GM11168 (cell line): ENCODE measurements at regions not wholly inside any gene's neighbourhood (a gene's known extent, or its start where the extent isn't known, plus 50 kb on each side); places are given as distances from the start of the nearest gene placed in this dataset.

Experiments
- in situ Hi-C: fragments of 300-500 bp; cut with MboI; formaldehyde crosslinking; loops from one replicate; pipeline ENCODE4 v1.12.0; 2022; ENCODE audit warnings: low sequenced_read_pairs; ENCODE audit not compliant: unreplicated experiment

DNA sequence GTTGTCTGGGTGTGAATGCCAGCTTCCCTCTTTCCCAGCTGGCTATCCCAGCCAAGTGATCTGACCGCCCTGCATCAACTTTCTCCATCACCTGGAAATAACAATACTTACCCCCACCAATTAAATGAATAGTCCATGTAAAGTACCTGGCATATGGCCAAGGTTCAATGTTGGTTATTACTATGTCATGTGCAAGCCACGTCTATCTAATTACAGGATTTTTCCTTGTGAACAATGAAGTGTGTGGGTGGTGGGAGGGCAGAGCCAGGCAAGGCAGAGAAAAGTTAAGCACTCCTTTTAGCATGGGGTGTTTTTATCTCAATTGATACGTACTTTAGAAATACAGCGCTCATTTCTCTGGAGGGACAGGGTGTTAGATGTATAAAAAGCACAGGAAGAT lies 121.1 kb downstream of the NHLRC3 start:
- in situ Hi-C loops, result no loop called here

DNA sequence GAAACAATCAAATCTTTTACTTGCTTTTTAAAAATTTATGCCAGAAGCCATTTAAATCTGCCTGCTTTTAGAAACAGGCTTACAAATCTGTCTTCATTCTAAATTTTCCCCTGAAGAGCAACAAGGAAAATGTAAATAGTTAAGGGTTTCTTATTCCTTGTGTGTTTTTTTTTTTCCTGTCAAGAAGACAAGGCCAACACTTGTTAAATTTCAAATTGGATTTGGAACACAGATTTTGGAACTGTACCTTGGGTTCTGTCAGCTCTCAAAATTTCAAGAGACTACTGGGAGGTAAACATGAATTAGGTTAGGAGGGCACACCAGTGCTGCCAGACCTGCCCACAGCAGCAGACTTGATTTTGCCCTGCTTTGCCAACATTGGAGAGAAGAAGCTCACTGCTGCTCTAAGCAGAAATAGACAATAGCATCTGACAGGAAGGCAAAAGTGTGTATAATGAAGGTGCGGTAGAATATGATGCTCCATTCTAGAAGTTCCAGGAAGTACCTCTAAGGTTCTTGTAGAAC lies 121.7 kb downstream of the NHLRC3 start:
- in situ Hi-C loops, result no loop called here

DNA sequence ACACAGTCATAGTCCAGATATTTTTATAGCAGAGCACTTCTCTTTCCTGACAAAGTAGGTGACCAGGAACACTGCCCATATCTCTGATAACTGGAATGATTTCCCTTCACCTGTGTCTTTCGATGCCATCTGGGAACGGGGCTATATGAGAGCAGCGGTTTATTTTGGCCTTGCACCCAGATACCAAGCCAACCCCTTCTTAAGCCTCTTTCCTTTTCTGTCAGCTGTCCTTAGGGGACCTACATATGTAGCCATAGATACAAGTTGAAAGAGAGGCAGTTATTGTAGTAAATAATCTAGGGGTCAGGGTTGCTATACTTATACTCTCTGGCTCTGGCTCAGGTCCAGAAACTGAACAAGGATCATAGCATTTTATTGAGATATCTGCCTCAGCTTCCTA lies 128.8 kb downstream of the NHLRC3 start:
- in situ Hi-C loops, result no loop called here

DNA sequence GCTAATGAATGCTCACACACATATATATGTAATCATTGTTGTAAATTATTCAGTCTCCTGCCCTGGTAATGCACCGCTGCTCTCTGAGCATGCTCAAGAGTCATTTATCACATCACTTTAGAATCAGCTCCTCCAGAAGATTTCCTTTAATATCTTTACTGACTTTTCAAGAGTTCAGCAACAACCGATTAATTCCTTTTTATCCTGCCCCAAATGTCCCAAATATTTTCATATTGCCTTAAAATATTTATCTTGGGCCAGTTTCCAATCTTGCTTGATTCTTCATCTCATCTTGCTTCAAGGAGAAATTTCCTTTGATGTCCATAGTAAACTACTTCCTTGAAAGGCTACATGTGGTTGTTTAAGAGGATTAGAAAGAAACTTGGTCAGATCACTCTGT lies 132.5 kb downstream of the NHLRC3 start:
- in situ Hi-C loops, result no loop called here

DNA sequence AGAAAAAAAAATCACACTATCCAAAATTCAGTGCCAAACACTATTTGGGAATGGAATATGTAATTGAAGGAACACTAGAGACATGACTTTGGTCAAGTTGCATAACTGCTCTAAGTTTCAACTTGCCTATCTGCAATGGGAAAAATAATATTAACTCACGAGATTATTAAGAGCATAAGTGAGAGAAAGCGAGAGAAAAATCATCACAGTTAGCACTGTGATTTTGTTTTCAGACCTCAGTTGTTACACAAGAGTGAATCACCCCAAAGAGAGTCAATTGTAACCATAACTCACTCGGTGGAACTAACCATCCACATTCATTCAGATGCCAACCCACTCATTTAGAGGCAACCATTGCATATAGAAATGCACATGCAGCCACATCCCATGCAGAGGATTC lies 147.1 kb downstream of the NHLRC3 start:
- in situ Hi-C loops, result no loop called here

DNA sequence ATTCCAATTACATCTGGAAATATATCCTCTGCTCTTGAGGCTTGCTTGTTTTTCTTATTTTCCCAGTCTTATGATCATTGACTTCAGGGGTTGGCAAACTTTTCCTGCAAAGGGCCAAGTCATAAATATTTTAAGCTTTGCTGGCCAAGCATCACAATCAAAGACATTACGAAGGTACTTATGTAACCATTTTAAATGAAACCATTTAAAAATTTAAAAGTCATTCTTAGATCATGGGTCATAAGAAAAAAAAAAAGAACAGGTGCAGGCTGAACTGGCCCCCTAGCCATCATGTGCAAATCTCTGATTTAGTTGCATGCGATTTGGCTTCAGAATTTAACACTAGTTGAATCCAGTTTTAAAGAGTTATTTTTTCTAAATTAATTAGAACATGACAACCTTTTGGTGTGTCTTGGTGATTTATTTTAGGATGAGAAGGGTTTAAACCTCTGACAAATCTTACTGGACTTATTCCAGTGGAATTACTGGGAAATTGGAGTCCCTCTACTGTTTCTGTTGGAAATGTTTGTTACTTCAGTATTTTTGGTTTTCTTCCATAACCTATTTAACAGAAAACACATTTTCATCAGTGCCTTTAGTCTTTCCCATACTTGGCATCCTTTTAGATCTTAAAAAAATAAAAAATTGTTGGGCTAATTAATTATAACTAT lies 148.1 kb downstream of the NHLRC3 start:
- in situ Hi-C loops, result no loop called here

DNA sequence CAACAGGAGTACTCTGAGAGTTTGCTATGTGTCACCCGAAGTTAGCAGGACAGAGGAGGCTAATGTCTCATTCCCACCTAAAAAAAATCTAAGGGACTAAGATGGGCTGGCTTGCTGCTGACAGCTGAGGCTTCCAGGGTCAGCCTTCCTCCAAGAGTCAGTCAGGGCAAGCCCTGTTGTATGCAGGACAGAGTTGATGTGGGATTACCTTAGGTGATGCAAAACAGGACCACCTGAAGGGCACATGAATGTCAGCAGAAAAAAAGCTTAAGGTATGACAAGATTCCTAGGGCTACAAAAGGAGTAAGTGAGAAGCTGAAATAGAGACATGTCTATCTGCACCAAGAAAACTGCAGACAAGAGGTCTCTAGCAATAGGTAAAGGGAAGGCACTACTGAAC lies 151.5 kb downstream of the NHLRC3 start:
- in situ Hi-C loops, result no loop called here

DNA sequence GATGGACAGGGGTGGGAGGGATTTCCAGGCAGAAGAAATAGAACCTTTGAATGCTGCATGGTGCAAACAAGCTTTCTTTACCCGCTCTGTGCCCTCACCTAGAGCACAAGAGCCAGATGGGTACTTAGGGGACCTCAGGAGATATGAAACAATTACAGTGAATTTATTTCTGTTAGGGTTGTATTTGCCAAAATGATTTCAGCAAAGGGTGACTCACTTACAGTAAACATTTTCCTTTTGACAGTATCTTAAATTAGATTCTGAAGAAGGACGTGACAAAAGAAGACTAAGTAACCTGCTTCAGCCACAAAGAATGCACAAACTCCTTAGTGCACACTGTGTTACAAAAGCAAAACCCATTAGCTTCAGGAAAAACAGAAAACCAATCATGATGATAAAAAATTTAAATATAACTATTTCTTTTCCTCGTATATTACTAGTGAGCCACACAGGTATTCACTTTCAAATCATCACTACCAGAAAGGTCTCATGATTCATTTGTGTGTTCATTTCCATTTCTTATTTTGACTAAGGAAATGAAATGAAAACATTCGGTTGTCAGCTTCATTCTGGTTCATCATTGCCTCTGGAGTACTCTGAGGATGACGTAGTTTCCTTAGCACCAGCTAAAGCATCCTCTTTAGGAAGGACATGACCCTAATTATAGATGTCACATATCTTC lies 158.8 kb downstream of the NHLRC3 start:
- in situ Hi-C loops, result no loop called here

DNA sequence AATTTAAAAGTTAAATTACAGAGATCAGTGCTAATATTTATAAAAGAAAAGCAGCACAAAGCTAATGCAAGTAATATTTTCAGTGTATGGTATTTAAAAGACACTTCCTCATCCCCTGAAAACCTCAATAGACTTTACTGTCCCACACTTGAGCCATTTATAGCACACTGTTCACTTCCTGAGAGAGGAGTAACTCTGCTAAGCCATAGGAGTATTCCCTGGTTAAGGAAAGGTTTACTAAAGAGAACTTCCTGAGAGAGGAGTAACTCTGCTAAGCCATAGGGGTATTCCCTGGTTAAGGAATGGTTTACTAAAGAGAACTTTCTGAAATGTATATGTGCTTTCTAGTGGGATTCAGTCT lies 159.4 kb downstream of the NHLRC3 start:
- in situ Hi-C loops, result no loop called here

DNA sequence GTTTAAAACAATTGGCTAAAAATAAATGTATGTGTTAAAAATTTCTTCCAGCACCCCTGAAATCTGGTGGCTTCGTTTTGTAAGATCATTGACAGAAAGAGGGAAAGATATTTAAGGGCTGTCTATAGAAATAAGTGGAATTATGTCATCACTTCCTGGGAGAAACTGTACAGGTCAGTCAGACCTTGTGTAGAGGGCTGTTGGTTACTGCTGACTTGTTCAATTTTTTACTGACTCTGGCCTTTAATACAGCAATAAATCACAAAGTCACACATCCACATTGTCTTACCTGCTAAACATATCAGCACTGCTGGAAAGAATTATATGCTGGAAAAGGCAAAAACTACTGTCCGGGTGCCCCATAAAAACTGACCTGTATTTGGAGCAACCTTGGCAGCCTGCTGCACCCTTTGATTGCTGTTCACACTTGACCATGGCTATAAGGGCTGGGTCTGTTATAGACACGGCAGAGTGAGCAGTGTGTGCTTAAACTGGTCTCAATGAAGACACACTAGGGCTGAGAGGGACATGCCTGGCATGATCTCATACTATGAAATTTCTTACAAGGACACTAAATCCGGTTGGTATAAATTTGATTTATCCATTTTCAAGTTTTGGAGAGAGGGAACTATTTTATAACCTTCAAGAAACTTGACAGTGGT lies 162.1 kb downstream of the NHLRC3 start:
- in situ Hi-C loops, result no loop called here

DNA sequence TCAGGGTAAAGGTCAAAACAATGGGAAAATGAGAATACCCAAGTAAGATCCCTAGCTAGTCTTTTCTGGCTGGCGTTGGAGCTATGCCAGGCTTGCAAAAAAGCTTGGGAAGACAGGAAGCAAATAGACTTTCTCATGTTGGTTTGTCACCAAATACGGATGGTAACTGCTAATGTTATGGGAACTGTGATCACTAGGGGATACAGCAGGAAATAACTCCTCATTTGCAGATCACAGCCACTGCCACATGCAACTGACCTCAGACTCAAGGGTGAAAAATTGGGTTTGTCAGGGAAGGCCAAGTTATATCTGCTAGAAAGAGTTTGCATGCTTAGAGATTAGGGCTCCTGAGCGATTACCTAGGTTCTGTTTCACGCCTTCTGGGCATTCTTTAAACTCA lies 162.9 kb downstream of the NHLRC3 start:
- in situ Hi-C loops, result no loop called here

DNA sequence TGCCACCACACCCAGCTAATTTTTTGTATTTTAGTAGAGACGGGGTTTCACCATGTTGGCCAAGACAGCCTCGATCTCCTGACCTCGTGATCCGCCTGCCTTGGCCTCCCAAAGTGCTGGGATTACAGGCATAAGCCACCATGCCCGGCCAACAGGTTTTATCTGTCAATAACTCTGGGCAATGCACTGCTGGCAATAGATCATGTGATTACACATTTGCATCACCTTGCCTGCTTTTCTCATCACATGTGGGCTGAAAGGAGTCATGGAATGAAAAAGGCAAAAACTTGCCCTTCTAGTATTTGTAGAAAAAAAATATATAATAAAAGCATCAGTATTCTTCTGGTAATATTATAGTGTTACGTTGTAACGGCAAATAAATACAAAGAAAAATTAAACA lies 164.5 kb downstream of the NHLRC3 start:
- in situ Hi-C loops, result no loop called here

DNA sequence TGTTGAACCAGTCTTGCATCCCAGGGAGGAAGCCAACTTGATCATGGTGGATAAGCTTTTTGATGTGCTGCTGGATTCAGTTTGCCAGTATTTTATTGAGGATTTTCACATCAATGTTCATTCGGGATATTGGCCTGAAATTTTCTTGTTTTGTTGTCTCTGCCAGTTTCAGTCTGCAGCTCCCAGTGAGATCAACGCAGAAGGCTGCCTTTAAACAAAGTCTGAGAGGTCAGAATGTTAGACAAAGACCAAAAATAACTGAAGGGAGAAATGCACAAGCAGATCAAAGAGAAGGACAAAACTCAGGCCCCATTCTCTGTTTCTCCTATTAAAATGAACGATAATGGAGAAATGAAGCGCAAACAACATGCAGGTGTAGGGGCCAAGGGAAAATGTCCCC lies 170.4 kb downstream of the NHLRC3 start:
- in situ Hi-C loops, result no loop called here

DNA sequence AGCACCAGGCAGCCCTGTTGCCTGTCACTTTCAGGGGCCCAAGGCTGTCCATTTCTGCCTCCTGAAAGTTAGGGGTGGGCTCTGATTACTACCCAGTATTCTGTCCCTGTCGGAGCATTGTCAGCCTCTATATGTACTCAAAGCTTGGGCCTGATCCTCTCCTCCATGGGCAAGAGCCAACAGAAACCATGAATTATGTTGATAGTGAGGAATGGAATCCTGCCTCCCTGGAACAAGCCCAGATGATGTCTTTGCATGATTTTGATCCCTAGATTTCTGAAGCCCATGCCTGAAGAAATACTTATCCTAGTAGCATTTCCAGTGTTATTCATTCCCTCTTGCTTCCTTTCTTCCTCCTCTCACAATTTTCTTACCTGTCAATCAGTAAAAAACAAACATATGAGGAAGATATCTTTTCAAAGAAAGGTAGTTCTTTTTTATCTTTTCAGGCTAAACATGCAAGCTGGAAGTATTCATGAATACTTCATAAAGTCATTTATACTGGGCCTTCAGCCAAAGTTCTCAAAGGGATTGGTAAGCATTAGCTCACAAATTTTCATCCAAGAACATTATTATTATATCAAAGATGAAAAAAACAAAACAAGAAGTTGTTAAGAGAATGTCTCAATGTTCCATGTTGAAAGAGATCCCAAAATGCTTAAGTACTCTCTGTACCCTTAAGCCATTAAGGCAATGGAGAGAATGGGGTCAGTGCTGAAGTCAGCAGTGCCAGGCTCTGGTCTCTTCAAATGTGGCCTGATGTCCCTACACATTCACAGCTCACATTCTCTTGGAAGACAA lies 171.7 kb downstream of the NHLRC3 start:
- in situ Hi-C loops, result no loop called here

DNA sequence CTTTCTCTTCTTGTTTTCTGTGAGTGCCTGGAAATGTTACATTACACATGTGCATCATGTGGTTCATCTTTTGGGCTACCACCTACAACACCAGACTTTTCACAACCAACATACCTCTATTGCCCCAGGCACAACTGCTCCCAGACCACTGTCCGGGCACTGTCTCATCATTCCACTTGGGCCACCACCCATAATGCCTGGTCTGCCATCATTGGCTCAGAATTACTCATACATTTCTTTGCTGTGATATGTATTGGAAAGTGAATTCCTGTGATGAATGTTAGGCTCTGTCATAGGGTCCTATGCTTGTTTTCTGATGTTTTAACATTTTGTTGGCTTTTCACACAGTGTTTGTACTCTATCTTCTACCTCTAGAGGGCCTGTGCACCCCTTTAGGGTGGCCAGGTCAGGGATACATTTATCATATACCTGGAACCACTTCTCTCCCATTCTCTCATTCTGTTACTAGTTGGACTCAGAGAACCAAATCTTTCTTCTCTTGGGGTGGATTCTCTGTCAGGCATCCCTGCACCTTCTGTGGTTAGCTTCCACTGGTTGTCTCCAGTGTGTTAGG lies 172.8 kb downstream of the NHLRC3 start:
- in situ Hi-C loops, result no loop called here

DNA sequence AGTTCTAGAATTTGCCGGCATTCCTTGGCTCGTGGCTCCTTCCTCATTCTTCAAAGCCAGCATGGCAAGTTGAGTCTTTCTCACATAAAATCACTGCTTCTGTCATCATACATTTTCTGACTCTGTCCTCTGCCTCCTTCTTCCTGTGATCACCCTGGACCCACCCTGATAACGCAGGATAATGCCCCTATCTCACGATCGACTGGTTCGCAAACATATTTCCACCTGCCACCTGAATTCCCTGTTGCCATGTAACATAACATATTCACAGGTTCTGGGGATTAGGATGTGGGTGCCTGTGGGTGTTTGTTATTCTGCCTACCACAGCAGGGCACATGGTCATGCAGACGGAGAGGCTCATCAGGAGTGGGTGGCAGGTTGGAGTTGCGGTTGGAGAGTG lies 177.7 kb downstream of the NHLRC3 start:
- in situ Hi-C loops, result no loop called here

DNA sequence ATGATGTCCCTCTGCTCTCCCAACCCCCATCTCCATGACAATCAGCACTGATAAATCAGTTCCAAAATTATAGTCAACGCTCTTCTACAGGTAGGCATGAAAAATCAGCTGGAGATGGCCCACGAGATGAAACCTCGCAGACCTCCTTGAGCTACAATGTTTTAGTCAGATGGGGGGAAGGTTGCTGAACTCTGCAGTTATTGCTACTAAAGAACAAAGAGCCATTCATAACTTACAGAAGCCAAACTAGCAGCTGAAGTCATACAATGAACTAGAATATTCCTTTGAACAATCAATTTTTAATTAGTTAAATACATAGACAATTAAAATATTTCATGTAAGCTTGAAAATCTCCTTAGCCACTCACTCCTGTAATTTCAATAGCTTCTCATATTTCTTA lies 179.2 kb downstream of the NHLRC3 start:
- in situ Hi-C loops, result no loop called here

DNA sequence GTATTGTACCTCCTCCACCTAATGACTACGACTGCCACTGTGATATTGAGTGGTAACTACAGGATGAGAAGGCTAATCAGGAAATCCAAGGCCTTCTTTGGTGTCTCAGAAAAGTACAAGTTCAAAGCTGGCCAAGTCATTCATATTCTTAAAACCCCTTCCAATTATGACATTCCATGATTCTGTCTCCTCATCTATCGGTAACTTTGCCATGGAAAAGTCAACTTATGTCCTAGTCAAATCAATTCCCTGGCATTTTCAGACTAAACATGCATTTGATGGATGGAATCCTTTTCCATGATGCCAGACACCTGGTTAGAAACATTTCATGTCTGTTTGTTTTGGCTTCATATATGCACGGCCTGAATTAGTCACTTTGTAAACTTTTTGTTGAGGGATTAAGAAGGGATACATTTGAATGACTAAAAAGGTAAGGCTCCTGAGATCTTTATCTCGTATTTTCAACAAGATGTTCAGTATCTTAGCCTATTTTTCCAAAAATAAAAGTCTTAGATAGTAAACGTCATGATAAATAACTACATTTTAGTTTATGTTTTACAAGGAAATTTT lies 186.5 kb downstream of the NHLRC3 start:
- in situ Hi-C loops, result no loop called here

DNA sequence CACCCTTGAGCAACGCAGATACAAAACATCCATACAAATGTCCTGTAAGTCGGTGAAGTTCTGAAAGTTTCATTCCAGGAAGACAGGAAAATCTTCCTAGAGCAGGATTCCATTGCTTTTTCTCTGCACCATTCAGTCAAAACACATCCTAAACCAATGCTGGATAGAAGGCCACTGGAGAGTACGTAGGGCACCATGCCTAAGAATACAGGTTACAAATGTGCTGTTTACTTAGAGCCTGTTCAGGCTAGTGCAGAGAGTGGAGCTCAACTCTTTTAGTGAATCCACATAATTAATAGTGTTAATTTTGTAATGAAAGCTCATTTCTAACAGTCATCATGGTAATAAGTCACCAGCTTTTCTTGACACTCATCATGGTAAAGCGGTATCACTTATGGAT lies 187.6 kb downstream of the NHLRC3 start:
- in situ Hi-C loops, result no loop called here

DNA sequence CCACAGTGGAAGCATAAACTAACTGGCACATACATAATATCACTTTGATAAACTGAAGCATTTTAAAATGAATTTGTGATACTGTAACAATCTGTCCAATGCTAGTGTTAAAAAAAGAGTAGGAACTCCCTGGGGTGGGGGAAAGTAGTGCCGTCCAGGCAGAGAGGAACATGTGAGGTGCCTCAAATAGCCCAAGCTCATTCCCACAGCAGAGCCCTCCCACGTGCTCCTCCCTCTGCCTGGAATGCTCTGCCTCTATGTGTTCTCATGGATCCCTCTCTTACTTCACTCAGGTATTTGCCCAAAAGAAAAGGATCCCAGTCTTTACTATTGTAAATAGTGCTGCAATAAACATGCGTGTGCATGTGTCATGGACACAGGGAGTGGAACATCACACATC lies 188.1 kb downstream of the NHLRC3 start:
- in situ Hi-C loops, result no loop called here
